ENCODE measurements at regions not wholly inside any gene's neighbourhood (a gene's known extent, or its start where the extent isn't known, plus 50 kb on each side); places are given as distances from the start of the nearest gene placed in this dataset.
A peak's percentile ranks its signal among the peaks of the same experiment; 100 is the strongest.

- Histone ChIP-seq H3K4ac (replicated peaks; ENCODE audit: insufficient read length, low read depth, low read length) (no peak overlapping the region), H2BK20ac (ENCODE audit: low read length) (peak overlapping the region; percentile 32; the same call in 1 of the 2 replicates), H4K5ac (ENCODE audit: insufficient read length, low read depth, low read length) (no peak overlapping the region), H3K4me1 (replicated peaks in 1 of 4; ENCODE audit: control insufficient read depth in 3 of 4, insufficient read depth in 4 of 4, low read length in 3 of 4) (no peaks in the 10 kb centered on the region), H4K20me1 (replicated peaks in 1 of 2; ENCODE audit: control insufficient read depth in 1 of 2, insufficient read depth in 2 of 2, low read length in 2 of 2) (no peaks in the 10 kb centered on the region), H4K8ac (ENCODE audit: extremely low read depth, insufficient read depth, low read length) (no peak overlapping the region), H3K14ac (ENCODE audit: insufficient read length) (no peak overlapping the region), H3K9me3 (ENCODE audit: insufficient read depth in 2 of 2, low read depth in 1 of 2, low read length in 1 of 2) (peaks cover 0 to 4% of the 10 kb centered on the region in 2 experiments; a peak in 1 of 4 replicates), H3K36me3 (ENCODE audit: control insufficient read depth in 2 of 4, insufficient read depth in 4 of 4, low read length in 3 of 4) (no peaks in the 10 kb centered on the region), H2AFZ (ENCODE audit: low read length) (no peak overlapping the region), H3K56ac (replicated peaks; ENCODE audit: insufficient read length, low read depth, low read length) (no peak overlapping the region), H2BK12ac (ENCODE audit: low read depth, low read length) (no peak overlapping the region), H3K79me1 (ENCODE audit: low read depth, low read length) (no peaks in the 10 kb centered on the region), H2AK5ac (ENCODE audit: low read depth, low read length) (no peak overlapping the region), H3K23me2 (ENCODE audit: low read depth, low read length) (no peaks in the 10 kb centered on the region), H3K9ac (replicated peaks in 1 of 4; ENCODE audit: extremely low read depth in 1 of 4, low read depth in 3 of 4, low read length in 3 of 4) (no peak overlapping the region), H2BK15ac (ENCODE audit: low read length) (no peak overlapping the region), H3K4me3 (ENCODE audit: extremely low read depth in 1 of 4, insufficient read depth in 2 of 4, low read depth in 3 of 4, low read length in 4 of 4) (no peak overlapping the region), H3K27ac (ENCODE audit: low read depth, low read length) (no peak overlapping the region), H3K4me2 (ENCODE audit: insufficient read depth in 1 of 2, low read depth in 2 of 2, low read length in 2 of 2) (no peak overlapping the region), H4K91ac (replicated peaks; ENCODE audit: insufficient read length, low read length) (no peak overlapping the region), H3K18ac (ENCODE audit: extremely low read depth, low read length) (no peak overlapping the region; the same call in 1 of the 2 replicates), H2BK5ac (ENCODE audit: low read depth, low read length) (no peak overlapping the region), H3K23ac (ENCODE audit: insufficient read length) (no peak overlapping the region), H3K27me3 (replicated peaks in 1 of 4; ENCODE audit: control insufficient read depth in 3 of 4, extremely low read depth in 1 of 4, insufficient read depth in 3 of 4, low read length in 3 of 4) (no peaks in the 10 kb centered on the region), H3K79me2 (ENCODE audit: control insufficient read depth in 1 of 2, insufficient read depth in 2 of 2, low read length in 2 of 2) (no peaks in the 10 kb centered on the region), H2BK120ac (replicated peaks; ENCODE audit: low read depth, low read length) (no peak overlapping the region)
- FAIRE-seq (peak; percentile 78), DNase-seq (ENCODE audit: low read depth in 1 of 2, low spot score in 2 of 2) (peak in 1 of 2 experiments; percentile 29)
- ChIA-PET POLR2A (ENCODE audit: partially characterized antibody) (no interaction called here), CTCF (ENCODE audit: partially characterized antibody) (interaction anchor here (0.6 to 2.3 kb wide), 17 partner anchors 9 to 829 kb away, joined by 3 to 8 read pairs (median 4); no protein-coding TSS in a partner anchor)
- TF ChIP-seq POLR2AphosphoS5 (IDR thresholded peaks at IDR 0.05; ENCODE audit: low read depth, low read length) (no peak), CTCF (IDR thresholded peaks at IDR 0.05; ENCODE audit: control extremely low read depth in 1 of 3, insufficient read depth in 1 of 3, low read depth in 1 of 3, low read length in 3 of 3) (peak in 2 of 3 experiments; percentile 58 to 64; a peak in 3 of 4 replicates), RAD21 (IDR thresholded peaks at IDR 0.05 in 1 of 2, conservative IDR thresholded peaks at IDR 0.05 in 1 of 2; ENCODE audit: low read depth in 2 of 2, low read length in 2 of 2) (peak; percentile 85 to 90)
- WGBS, 2 experiments (ENCODE audit: extremely low coverage in 1 of 2, insufficient coverage in 1 of 2, insufficient read length in 1 of 2, insufficient replicate concordance in 2 of 2, low coverage in 1 of 2, low lambda C conversion rate in 2 of 2, missing lambda C conversion rate in 1 of 2) = 67% methylated on average over 6 of the region's 6 CpGs; no CpG with 5 or more reads in 1 of the 2 experiments
These were observed 775.3 kb upstream of the POM121L12 start for GRCh38 chr7:52260046-52260665.

All from H1 (cell line).